ENCODE measurements at regions not wholly inside any gene's neighbourhood (a gene's known extent, or its start where the extent isn't known, plus 50 kb on each side); places are given as distances from the start of the nearest gene placed in this dataset.

DNA sequence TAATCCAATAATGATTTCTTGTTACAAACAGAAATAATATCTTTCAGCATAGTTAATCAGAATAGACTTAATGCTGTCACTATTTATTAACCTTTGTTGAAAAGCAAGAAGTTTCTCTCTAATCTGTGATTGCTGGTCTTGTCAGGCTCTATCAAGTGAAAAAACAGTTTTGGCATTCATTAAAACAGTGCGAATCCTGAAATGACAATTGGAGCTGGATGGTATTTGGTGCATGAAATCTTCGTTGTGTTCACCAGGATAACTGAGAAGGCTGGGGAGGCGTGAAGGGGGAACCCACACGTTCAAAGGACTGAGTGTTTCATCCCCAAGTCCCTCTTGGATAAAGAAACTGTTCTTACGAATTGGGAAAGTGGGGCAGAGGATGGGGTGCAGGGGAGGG is 190.2 kb upstream of the MYL2 start:
- WGBS (ENCODE audit: insufficient coverage, insufficient replicate concordance, low lambda C conversion rate, missing lambda C conversion rate), result 27% methylated on average over 5 of the region's 5 CpGs
- RAD21 ChIA-PET (ENCODE audit: unreplicated experiment), result no interaction called here
- SMC1A ChIA-PET (ENCODE audit: uncharacterized antibody, unreplicated experiment), result no interaction called here
- intact Hi-C loops (cut with micrococcal nuclease; ENCODE audit: unreplicated experiment), result no loop called here
- in situ Hi-C loops (cut with MboI), result no loop called here
- no peaks in the 10 kb centered on the region for H3K9me3 ChIP-seq (replicated peaks; ENCODE audit: control insufficient read depth, insufficient read depth, low read length)
- no peak overlapping the region for H3K9ac ChIP-seq (ENCODE audit: control insufficient read depth, insufficient read depth, low read length)
- POLR2A ChIA-PET, result no interaction called here
- no peak overlapping the region for H2AFZ ChIP-seq (ENCODE audit: control insufficient read depth, low read depth, low read length)
- no peak overlapping the region for H3K4me3 ChIP-seq
- DNase-seq (ENCODE audit: low read depth, low spot score) (no peak), FAIRE-seq (no peak), ATAC-seq (no peak)
- H3K4me2 ChIP-seq (ENCODE audit: control insufficient read depth, insufficient read depth), result no peak overlapping the region
- no peaks in the 10 kb centered on the region for H3K79me2 ChIP-seq (ENCODE audit: control insufficient read depth, insufficient read depth, low read length)
- no peaks in the 10 kb centered on the region for H3K36me3 ChIP-seq (ENCODE audit: control insufficient read depth in 2 of 2, insufficient read depth in 2 of 2, low read length in 1 of 2)
- no peak overlapping the region for H3K27ac ChIP-seq (ENCODE audit: control insufficient read depth, insufficient read depth)
- no peaks in the 10 kb centered on the region for H3K4me1 ChIP-seq (ENCODE audit: control insufficient read depth, insufficient read depth, low read length)
- BruUV-seq (replicated peaks), result no TSS peak
- H3K27me3 ChIP-seq (replicated peaks in 1 of 2; ENCODE audit: control insufficient read depth in 2 of 2, insufficient read depth in 2 of 2, low read length in 1 of 2), result no peaks in the 10 kb centered on the region; a peak in 3 of 4 replicates
- TF ChIP-seq CEBPB (IDR thresholded peaks at IDR 0.05; ENCODE audit: borderline replicate concordance in 1 of 2, low read depth in 2 of 2, low read length in 2 of 2) (no peak), MTA2 (IDR thresholded peaks at IDR 0.05; ENCODE audit: low read depth) (no peak), SPI1 (IDR thresholded peaks at IDR 0.05; ENCODE audit: borderline replicate concordance, insufficient read depth, low read depth, low read length) (no peak), RCOR1 (conservative IDR thresholded peaks at IDR 0.05; ENCODE audit: low read depth, low read length) (no peak), ASH2L (IDR thresholded peaks at IDR 0.05; ENCODE audit: borderline replicate concordance, low read depth) (no peak), CBFB (IDR thresholded peaks at IDR 0.05; ENCODE audit: low read depth) (no peak), CHD4 (IDR thresholded peaks at IDR 0.05) (no peak)
- TF ChIP-seq, protein P1, sequence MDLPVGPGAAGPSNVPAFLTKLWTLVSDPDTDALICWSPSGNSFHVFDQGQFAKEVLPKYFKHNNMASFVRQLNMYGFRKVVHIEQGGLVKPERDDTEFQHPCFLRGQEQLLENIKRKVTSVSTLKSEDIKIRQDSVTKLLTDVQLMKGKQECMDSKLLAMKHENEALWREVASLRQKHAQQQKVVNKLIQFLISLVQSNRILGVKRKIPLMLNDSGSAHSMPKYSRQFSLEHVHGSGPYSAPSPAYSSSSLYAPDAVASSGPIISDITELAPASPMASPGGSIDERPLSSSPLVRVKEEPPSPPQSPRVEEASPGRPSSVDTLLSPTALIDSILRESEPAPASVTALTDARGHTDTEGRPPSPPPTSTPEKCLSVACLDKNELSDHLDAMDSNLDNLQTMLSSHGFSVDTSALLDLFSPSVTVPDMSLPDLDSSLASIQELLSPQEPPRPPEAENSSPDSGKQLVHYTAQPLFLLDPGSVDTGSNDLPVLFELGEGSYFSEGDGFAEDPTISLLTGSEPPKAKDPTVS (IDR thresholded peaks at IDR 0.05; ENCODE audit: low read depth, low read length), result no peak
- TF ChIP-seq, protein P2, sequence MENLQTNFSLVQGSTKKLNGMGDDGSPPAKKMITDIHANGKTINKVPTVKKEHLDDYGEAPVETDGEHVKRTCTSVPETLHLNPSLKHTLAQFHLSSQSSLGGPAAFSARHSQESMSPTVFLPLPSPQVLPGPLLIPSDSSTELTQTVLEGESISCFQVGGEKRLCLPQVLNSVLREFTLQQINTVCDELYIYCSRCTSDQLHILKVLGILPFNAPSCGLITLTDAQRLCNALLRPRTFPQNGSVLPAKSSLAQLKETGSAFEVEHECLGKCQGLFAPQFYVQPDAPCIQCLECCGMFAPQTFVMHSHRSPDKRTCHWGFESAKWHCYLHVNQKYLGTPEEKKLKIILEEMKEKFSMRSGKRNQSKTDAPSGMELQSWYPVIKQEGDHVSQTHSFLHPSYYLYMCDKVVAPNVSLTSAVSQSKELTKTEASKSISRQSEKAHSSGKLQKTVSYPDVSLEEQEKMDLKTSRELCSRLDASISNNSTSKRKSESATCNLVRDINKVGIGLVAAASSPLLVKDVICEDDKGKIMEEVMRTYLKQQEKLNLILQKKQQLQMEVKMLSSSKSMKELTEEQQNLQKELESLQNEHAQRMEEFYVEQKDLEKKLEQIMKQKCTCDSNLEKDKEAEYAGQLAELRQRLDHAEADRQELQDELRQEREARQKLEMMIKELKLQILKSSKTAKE (IDR thresholded peaks at IDR 0.05; ENCODE audit: low read depth, poor library complexity, severe bottlenecking), result no peak
- no peaks in the 10 kb centered on the region for H4K20me1 ChIP-seq (ENCODE audit: control insufficient read depth, insufficient read depth)
- CTCF ChIA-PET, result no interaction called here
